ENCODE measurements at regions not wholly inside any gene's neighbourhood (a gene's known extent, or its start where the extent isn't known, plus 50 kb on each side); places are given as distances from the start of the nearest gene placed in this dataset.

- TF ChIP-seq POLR2A (IDR thresholded peaks at IDR 0.05) (no peak), CTCF (IDR thresholded peaks at IDR 0.05) (no peak), POLR2AphosphoS5 (IDR thresholded peaks at IDR 0.05) (no peak)
Observed at GRCh38 chr12:24143928-24144327, 194.5 kb upstream of the SOX5 start.

All from breast epithelium (tissue), 3 donors.